22Rv1 (cell line): ENCODE measurements at regions not wholly inside any gene's neighbourhood (a gene's known extent, or its start where the extent isn't known, plus 50 kb on each side); places are given as distances from the start of the nearest gene placed in this dataset.

ENCODE experiments used
- CTCF ChIP-seq: fragments of 450-650 bp; IDR thresholded peaks from 2 replicates; pipeline ENCODE4 v1.5.1; 2017; ENCODE audit warnings: mild to moderate bottlenecking
- ZFX ChIP-seq: fragments of 450-650 bp; IDR thresholded peaks from 2 replicates; pipeline ENCODE4 v1.6.1; 2017; ENCODE audit warnings: antibody characterized with exemption, borderline replicate concordance

- TF ChIP-seq CTCF (no peak), ZFX (no peak)
Observed at GRCh38 chr5:54721116-54721515, 203.6 kb downstream of the SNX18 start.
